ENCODE measurements at regions not wholly inside any gene's neighbourhood (a gene's known extent, or its start where the extent isn't known, plus 50 kb on each side); places are given as distances from the start of the nearest gene placed in this dataset.

DNA sequence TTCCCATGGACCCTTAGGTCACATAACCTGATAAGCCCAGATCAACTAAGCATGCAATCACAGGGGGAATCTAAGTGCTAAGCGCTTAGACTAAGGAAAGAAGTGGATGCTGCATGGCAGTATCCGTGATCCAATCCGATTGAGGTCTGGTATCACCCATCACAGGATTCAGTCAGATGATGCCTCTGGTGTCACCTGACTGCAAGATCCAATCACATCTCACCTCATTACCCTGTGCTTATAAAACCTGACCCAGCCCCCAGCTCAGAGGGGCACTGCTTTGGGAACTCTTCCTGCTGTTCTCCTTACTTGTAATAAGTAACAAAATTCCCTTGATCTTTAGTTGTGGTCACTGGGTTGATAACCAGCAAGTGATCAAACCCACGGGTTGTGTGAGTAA, 84.7 kb upstream of the TMEM168 start:
- Mint-ChIP-seq H3K4me1 (ENCODE audit: low read depth) (peaks cover 22% of the 10 kb centered on the region), H3K9me3 (no peaks in the 10 kb centered on the region), H3K4me3 (no peak overlapping the region), H3K27me3 (no peaks in the 10 kb centered on the region), H3K27ac (no peak overlapping the region), H3K36me3 (ENCODE audit: low read depth) (peaks cover 9% of the 10 kb centered on the region)
- CTCF ChIA-PET: no interaction called here
- DNase-seq (no peak), ATAC-seq (no peak)
- POLR2A ChIA-PET: interaction anchor here (0.6 kb wide), 1 partner anchor 447 kb away, joined by 3 read pairs; no protein-coding TSS in a partner anchor
- no peak for TF ChIP-seq CTCF (IDR thresholded peaks at IDR 0.05)
- intact Hi-C loops (cut with micrococcal nuclease): no loop called here

DNA sequence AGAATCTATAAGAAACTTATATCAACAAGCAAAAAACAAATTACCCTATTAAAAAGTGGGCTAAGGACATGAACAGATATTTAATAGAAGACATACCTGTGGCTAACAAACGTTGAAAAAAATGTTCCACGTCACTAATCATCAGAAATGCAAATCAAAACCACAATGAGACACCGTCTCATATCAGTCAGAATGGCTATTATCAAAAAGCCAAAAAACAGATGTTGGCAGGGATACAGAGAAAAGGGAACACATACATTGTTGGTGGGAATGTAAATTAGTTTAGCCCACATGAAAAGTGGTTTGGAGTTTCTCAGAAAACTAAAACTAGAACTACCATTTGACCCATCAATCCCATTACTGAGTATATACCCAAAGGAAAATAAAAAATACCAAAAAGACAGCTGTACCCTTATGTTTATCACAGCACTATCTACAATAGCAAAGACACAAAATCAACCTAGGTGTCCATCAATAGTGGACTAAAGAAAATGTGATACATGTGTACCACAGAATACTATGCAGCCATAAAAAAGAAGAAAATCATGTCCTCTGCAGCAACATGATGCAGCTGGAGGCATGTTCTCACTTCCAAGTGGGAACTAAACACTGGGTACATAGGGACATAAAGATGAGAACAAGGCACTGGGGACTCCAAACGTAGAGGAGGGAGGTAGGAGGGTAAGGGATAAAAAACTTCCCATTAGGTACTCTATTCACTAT, 83.8 kb upstream of the TMEM168 start:
- Mint-ChIP-seq H3K36me3 (ENCODE audit: low read depth) (peaks cover 10% of the 10 kb centered on the region), H3K4me3 (no peak overlapping the region), H3K27me3 (no peaks in the 10 kb centered on the region), H3K4me1 (ENCODE audit: low read depth) (peaks cover 23% of the 10 kb centered on the region), H3K9me3 (peaks cover 2% of the 10 kb centered on the region), H3K27ac (no peak overlapping the region)
- no peak for DNase-seq
- CTCF ChIA-PET: interaction anchor here (1.5 kb wide), 1 partner anchor 25 kb away, joined by 3 read pairs; no protein-coding TSS in a partner anchor
- POLR2A ChIA-PET: no interaction called here
- ATAC-seq: no peak
- TF ChIP-seq CTCF (IDR thresholded peaks at IDR 0.05): no peak
- intact Hi-C loops (cut with micrococcal nuclease): no loop called here

- ATAC-seq (peak; percentile 81), DNase-seq (peak; percentile 68)
- Mint-ChIP-seq H3K36me3 (ENCODE audit: low read depth) (peaks cover 2% of the 10 kb centered on the region), H3K27me3 (no peaks in the 10 kb centered on the region), H3K27ac (no peak overlapping the region), H3K4me1 (ENCODE audit: low read depth) (peaks cover 24% of the 10 kb centered on the region), H3K9me3 (peaks cover 2% of the 10 kb centered on the region), H3K4me3 (no peak overlapping the region)
- CTCF ChIA-PET: interaction anchor here (0.7 to 3.0 kb wide), 7 partner anchors 9 to 552 kb away, joined by 3 to 20 read pairs (median 7); no protein-coding TSS in a partner anchor
- intact Hi-C loops (cut with micrococcal nuclease): no loop called here
- peak; percentile 91 for TF ChIP-seq CTCF (IDR thresholded peaks at IDR 0.05)
- POLR2A ChIA-PET: interaction anchor here (0.6 kb wide), 3 partner anchors 12 to 133 kb away, joined by 3 read pairs; no protein-coding TSS in a partner anchor
Observed at GRCh38 chr7:112869111-112869774, 79.0 kb upstream of the TMEM168 start.

GRCh38 chr7:112868609-112869008, 78.4 kb upstream of the TMEM168 start:
- H3K27ac Mint-ChIP-seq: no peak overlapping the region
- TF ChIP-seq CTCF (IDR thresholded peaks at IDR 0.05): no peak
- CTCF ChIA-PET: interaction anchor here (0.7 to 3.0 kb wide), 6 partner anchors 9 to 553 kb away, joined by 3 to 20 read pairs (median 6); no protein-coding TSS in a partner anchor

DNA sequence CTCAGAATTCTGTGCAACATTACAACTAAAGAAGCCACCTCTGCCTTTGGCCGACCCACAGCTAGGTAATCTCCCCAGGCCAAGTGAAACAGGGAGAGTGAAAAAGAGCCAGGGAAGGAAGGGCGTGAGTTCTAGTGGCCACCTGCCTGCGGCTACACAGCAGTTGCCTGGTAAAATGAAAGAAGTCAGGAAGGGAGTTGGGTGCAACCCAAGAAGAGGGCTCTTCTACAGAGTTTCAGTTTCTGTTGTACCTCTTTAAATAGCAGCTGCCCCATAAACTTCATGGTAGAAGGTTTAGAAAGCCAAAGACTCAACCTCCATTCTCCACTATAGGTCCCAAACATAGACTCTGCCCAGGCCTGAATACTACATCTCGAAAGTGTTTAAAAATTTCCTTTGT, 76.2 kb upstream of the TMEM168 start:
- intact Hi-C loops (cut with micrococcal nuclease): no loop called here
- ATAC-seq (no peak), DNase-seq (no peak)
- H3K9me3 Mint-ChIP-seq: peaks cover 4% of the 10 kb centered on the region
- ChIA-PET CTCF (interaction anchor here (0.7 to 0.9 kb wide), 2 partner anchors 27 to 1125 kb away, joined by 3 read pairs; no protein-coding TSS in a partner anchor), POLR2A (no interaction called here)
- no peak overlapping the region for H3K27ac Mint-ChIP-seq
- H3K4me3 Mint-ChIP-seq: no peak overlapping the region
- H3K4me1 Mint-ChIP-seq (ENCODE audit: low read depth): peaks cover 11% of the 10 kb centered on the region
- peaks cover 9% of the 10 kb centered on the region for H3K36me3 Mint-ChIP-seq (ENCODE audit: low read depth)
- no peak for TF ChIP-seq CTCF (IDR thresholded peaks at IDR 0.05)
- no peaks in the 10 kb centered on the region for H3K27me3 Mint-ChIP-seq

More at GRCh38 chr7:112868609-112869008, 78.4 kb upstream of the TMEM168 start:
- ATAC-seq (no peak), DNase-seq (no peak)
- Mint-ChIP-seq H3K9me3 (peaks cover 4% of the 10 kb centered on the region), H3K27me3 (no peaks in the 10 kb centered on the region), H3K4me3 (no peak overlapping the region), H3K36me3 (ENCODE audit: low read depth) (peaks cover 5% of the 10 kb centered on the region), H3K4me1 (ENCODE audit: low read depth) (peaks cover 18% of the 10 kb centered on the region)
- POLR2A ChIA-PET: interaction anchor here (0.6 kb wide), 1 partner anchor 134 kb away, joined by 3 read pairs; no protein-coding TSS in a partner anchor
- intact Hi-C loops (cut with micrococcal nuclease): no loop called here
